Motor neuron (in vitro differentiated cells): ENCODE measurements at regions not wholly inside any gene's neighbourhood (a gene's known extent, or its start where the extent isn't known, plus 50 kb on each side); places are given as distances from the start of the nearest gene placed in this dataset.

Experiments
- ATAC-seq, 8 experiments: fragments of 200-7000 bp; cut with Tn5 transposase; replicated peaks in 6 of 8; 2 replicates each; pipeline ENCODE4 v1.8.0; 2021; ENCODE audit warnings: mild to moderate bottlenecking in 8 of 8, moderate library complexity in 8 of 8
- H3K27ac ChIP-seq, 2 donors: fragments of 250-450 bp; sonication (Bioruptor Pico); 2 replicates each; pipeline ENCODE4 v1.9.0; 2021; ENCODE audit warnings: antibody characterized with exemption in 2 of 2, mild to moderate bottlenecking in 2 of 2, moderate library complexity in 1 of 2
- H3K4me1 ChIP-seq, 2 donors: fragments of 250-450 bp; sonication (Bioruptor Pico); replicated peaks in 1 of 2; 2 replicates each; pipeline ENCODE4 v1.6.1; 2021; ENCODE audit warnings: antibody characterized with exemption in 2 of 2, mild to moderate bottlenecking in 2 of 2, moderate library complexity in 1 of 2
- H3K4me3 ChIP-seq, 5 donors: fragments of 250-450 bp; sonication (Bioruptor Pico); 2 replicates each; pipeline ENCODE4 v1.9.0; 2021; ENCODE audit warnings: antibody characterized with exemption in 5 of 5, mild to moderate bottlenecking in 5 of 5, moderate library complexity in 4 of 5
- WGBS, 10 experiments: fragments of 450-650 bp; shearing (Covaris generic); methylation state at CpG; one replicate each; pipeline ENCODE4 v1.0.0; 2022; 5-methylcytosine and 5-hydroxymethylcytosine counted together
- in situ Hi-C, 9 experiments: fragments of 400-800 bp; cut with MboI; loops; one replicate each; pipeline ENCODE4 v1.15.0; 2021; ENCODE audit warnings: low sequenced_read_pairs in 9 of 9, low pct_unique_long_range_greater_than_20kb in 2 of 9; ENCODE audit not compliant: unreplicated experiment in 9 of 9

DNA sequence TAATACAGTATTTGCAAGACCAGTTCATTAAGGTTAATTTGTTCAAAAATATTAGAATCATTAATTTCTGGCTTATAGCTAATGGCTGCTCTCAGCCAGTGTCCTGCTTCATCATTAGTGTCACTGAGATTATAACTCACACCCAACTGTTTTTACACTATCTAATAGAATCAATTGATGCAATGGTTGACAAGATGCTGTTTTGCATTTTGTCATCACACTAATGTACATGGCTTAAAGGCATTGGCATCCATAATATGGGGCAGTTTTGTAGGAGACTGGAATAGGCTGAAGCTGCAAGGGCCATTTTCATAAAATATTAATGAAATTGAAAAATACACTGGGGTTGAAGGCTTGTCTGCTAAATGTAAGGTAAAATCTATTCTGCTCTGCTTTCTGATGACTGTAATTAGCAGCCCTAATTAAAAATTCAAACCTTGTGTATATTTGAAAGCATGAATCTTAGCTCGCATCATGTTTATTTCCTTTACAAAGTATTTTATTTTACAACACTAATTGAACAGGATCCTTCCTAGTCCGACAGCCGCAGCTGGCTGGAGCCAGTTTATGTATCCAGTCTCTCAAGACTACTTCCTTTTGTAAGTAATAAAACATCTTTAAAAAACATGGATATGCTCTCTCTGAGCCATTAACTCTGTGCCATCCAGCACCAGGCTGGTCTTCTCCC is 296.7 kb downstream of the POU4F1 start:
- H3K4me1 ChIP-seq, result peaks cover 7 to 9% of the 10 kb centered on the region in 2 donors
- in situ Hi-C loops, result no loop called here
- no peak overlapping the region for H3K27ac ChIP-seq
- WGBS, 10 experiments, result 0 to 86% (median 72%) methylated on average over 1 to 3 of the region's 3 CpGs
- H3K4me3 ChIP-seq, result no peak overlapping the region
- peak in 5 of 8 experiments; percentile 67 to 86 (median 71) for ATAC-seq

DNA sequence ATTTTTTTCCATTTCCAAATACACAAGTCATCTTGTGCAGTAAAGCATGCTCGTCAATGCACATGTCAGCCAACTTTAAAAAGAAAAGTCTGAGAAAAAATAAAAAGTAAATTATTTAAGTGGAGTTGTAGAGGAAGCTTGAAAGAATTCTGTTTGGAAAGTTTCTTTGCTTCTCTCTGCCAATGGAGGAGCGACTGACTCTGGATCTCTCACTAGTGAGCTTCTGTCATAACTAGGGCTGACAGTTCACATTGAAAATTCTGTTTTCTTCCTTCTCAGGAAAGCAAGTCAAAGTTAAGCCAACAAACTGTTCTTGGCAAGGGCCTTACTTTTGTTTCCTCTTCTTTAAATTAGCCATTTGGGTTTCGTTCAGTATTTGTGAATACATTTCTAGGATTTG is 298.2 kb downstream of the POU4F1 start:
- H3K4me1 ChIP-seq, result peaks cover 7 to 9% of the 10 kb centered on the region in 2 donors
- 5 to 100% (median 78%) methylated on average over 1 to 3 of the region's 3 CpGs; no CpG with 5 or more reads in 1 of the 10 experiments for whole genome bisulfite sequencing, 10 experiments
- in situ Hi-C loops, result no loop called here

GRCh38 chr13:78299832-78300623 is 303.3 kb downstream of the POU4F1 start:
- Histone ChIP-seq H3K4me1 (no peaks in the 10 kb centered on the region), H3K4me3 (no peak overlapping the region), H3K27ac (no peak overlapping the region)
- ATAC-seq, result no peak
- in situ Hi-C loops, result no loop called here

More for the DNA sequence above, 298.2 kb downstream of the POU4F1 start:
- no peak for ATAC-seq
- Histone ChIP-seq H3K27ac (no peak overlapping the region), H3K4me3 (no peak overlapping the region)

DNA sequence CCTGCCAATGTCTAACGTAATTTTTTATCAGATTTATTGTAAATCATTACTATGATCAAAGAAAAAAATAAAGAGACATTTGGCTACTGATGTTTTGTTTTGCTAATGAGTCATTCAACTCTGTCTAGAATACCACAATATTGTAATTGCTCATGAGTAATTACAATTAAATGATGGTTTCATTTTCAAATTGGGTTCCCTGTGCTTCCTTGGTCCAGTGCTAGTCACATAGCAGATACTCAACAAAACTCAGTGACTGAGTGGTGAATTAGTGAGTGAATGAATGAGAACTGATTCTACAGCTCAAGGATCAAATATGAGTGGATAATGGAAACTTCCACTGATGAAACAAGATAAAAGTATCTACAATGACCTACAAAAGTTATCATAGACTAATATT is 304.7 kb downstream of the POU4F1 start:
- no peak overlapping the region for H3K27ac ChIP-seq
- H3K4me3 ChIP-seq, result no peak overlapping the region
- 0 to 94% (median 52%) methylated on average over 1 of the region's 1 CpG; no CpG with 5 or more reads in 2 of the 10 experiments for WGBS, 10 experiments
- no peaks in the 10 kb centered on the region for H3K4me1 ChIP-seq
- in situ Hi-C loops, result no loop called here
- ATAC-seq, result no peak

- ATAC-seq, result no peak
- 0 to 60% (median 27%) methylated on average over 1 of the region's 1 CpG for WGBS, 10 experiments
- Histone ChIP-seq H3K27ac (no peak overlapping the region), H3K4me1 (no peaks in the 10 kb centered on the region), H3K4me3 (no peak overlapping the region)
- in situ Hi-C loops, result no loop called here
These were observed 316.6 kb downstream of the POU4F1 start for GRCh38 chr13:78286748-78287147.

GRCh38 chr13:78265098-78265497 is 338.3 kb downstream of the POU4F1 start:
- in situ Hi-C loops, result no loop called here
- WGBS, 10 experiments, result 0 to 88% (median 67%) methylated on average over 1 to 4 of the region's 4 CpGs; no CpG with 5 or more reads in 3 of the 10 experiments
- H3K4me3 ChIP-seq, result no peak overlapping the region
- ATAC-seq, result no peak
- no peak overlapping the region for H3K27ac ChIP-seq
- H3K4me1 ChIP-seq, result no peaks in the 10 kb centered on the region

DNA sequence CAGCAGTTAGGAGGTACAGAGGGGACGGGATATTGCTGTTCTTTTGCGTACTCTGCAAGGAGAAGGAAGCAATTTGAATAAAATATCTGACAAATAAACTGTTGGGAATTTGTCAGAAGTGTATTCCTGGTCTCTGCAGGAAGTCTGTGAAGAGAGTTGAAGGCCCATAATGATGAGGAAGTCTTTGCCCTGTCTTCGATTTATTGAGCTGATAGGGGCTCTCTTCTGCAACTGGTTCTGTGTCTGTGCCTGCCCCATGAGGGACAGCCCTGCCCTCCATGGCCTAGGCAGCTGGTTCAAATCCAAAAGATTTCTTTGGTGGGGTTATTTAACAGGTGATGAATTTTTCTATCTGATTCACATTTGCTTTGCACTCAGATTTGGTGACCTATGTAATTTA is 339.7 kb upstream of the EDNRB start:
- no peak for ATAC-seq
- H3K4me1 ChIP-seq, result no peaks in the 10 kb centered on the region
- no peak overlapping the region for H3K4me3 ChIP-seq
- 0 to 100% (median 39%) methylated on average over 1 to 3 of the region's 3 CpGs; no CpG with 5 or more reads in 3 of the 10 experiments for WGBS, 10 experiments
- H3K27ac ChIP-seq, result no peak overlapping the region
- in situ Hi-C loops, result no loop called here

DNA sequence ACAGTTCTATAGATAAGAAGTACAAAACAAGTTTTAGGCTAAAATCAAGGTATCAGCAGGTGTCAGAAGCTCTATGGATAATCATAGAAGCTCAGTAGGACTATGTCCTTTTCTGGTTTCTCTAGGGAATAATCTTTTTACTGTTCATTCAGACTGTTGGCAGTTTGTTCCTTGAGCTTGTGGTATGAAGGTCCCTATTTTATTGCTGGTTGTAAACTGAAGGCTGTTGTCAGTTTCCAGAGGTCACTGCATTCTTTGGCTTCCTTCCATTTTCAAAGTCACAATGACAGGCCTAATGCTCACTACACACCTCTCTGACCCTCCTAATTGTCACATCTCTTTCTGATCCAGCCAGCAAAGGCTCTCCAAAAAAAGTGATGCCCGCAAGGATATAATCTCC is 337.9 kb upstream of the EDNRB start:
- no peak for ATAC-seq
- no peaks in the 10 kb centered on the region for H3K4me1 ChIP-seq
- WGBS, 10 experiments, result 100% methylated on average over 1 of the region's 1 CpG; no CpG with 5 or more reads in 5 of the 10 experiments
- in situ Hi-C loops, result no loop called here
- H3K27ac ChIP-seq, result no peak overlapping the region
- H3K4me3 ChIP-seq, result no peak overlapping the region

DNA sequence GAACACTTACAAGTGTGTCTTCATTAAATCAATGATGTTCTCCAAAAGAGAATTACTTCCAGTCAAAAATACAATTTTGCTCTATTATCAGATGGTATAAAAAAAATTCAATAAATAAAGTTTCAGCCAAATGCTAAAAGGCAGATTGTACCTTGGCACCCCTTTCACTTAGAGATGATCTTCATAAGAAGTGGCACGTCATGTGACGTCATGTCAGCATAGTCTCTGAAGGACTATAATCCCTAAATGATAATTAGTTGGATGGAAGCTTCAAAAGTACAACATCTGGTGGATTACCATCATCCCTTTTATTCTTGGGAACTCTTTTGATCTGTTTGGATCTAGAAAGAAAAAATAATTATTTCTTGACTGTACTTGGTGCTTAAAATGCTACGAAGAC is 335.5 kb upstream of the EDNRB start:
- H3K4me1 ChIP-seq, result no peaks in the 10 kb centered on the region
- WGBS, 10 experiments, result 3 to 100% (median 89%) methylated on average over 1 to 3 of the region's 3 CpGs; no CpG with 5 or more reads in 1 of the 10 experiments
- H3K27ac ChIP-seq, result no peak overlapping the region
- in situ Hi-C loops, result no loop called here
- H3K4me3 ChIP-seq, result no peak overlapping the region
- ATAC-seq, result no peak

- ATAC-seq, result no peak
- H3K4me1 ChIP-seq, result no peaks in the 10 kb centered on the region
- in situ Hi-C loops, result no loop called here
- no peak overlapping the region for H3K27ac ChIP-seq
- no peak overlapping the region for H3K4me3 ChIP-seq
These were observed 328.7 kb upstream of the EDNRB start for GRCh38 chr13:78247362-78247761.

DNA sequence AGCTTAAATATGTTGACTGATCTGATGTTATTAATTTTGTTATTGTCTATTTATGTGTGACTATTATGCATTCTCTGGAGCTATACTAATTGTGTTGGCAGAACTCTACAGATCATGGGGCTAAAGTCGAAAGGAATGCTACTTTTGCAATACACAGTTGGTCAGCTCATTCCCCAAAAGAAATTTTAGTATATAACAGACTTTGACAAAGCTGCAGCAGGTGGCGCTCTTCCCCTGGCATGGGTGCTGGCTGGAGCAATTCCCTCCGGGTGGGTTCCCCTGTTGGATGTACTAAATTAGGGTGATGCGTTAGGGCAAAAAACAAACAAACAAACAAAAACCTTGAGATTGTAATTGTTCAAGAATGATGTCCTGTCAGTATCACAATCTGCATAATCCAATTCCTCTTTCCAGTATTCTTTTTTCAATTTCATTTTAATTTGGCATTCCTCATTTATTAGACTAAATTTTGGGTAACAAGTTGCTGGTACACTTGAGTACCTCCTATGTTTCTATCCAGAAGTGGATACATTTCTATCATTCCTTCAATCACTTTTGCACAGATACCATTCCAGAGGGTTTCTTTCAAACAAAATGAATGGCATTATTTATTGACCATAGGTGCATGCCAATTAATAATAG is 322.8 kb upstream of the EDNRB start:
- peak in 4 of 8 experiments; percentile 45 to 73 (median 54) for ATAC-seq
- Histone ChIP-seq H3K27ac (no peak overlapping the region), H3K4me1 (peaks cover 3 to 11% of the 10 kb centered on the region in 2 donors), H3K4me3 (no peak overlapping the region)
- 0 to 45% (median 10%) methylated on average over 1 to 4 of the region's 4 CpGs; no CpG with 5 or more reads in 1 of the 10 experiments for WGBS, 10 experiments
- in situ Hi-C loops, result no loop called here

DNA sequence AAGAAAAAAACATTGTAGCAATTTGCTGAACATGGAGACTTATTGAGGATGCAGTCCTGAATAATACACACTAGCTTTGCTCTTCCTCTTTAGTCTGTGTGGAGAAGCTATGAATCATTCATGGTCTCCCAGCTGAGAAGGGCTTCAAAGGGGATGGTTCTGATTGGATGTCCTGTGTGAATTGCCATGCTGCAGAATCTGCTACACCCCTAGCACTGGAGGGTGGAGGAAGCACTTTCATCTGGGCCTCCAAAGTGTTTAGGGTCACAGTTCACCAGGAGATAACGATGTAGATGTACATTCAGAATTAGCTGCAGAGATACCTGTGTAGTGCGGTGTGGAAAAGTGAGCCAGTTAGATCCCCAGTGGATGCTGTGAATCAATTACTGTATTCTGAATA is 321.1 kb upstream of the EDNRB start:
- Histone ChIP-seq H3K4me1 (peaks cover 3 to 11% of the 10 kb centered on the region in 2 donors), H3K4me3 (no peak overlapping the region), H3K27ac (no peak overlapping the region)
- in situ Hi-C loops, result no loop called here
- 0 to 83% (median 57%) methylated on average over 1 to 2 of the region's 2 CpGs; no CpG with 5 or more reads in 3 of the 10 experiments for WGBS, 10 experiments
- peak in 7 of 8 experiments; percentile 20 to 81 (median 68) for ATAC-seq

DNA sequence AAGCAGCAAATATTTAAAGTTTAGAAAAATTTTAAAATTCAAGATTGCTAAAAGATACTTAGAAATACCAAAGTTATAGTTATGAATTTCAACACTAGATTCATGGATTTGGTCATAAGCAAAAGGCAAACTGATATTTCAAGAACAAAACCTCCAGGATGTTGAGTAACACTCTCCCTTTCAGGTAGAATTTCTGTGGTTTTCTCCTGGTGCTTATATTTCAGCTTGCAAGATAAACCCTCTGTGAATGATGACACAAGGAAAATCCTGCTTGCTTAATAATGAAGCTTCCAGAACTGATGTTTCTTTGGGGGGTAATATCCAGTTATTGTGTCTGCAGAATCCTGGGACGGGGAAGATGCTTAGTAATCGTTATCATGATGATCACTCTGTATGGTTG is 320.3 kb upstream of the EDNRB start:
- in situ Hi-C loops, result no loop called here
- Histone ChIP-seq H3K4me3 (no peak overlapping the region), H3K4me1 (peaks cover 3 to 11% of the 10 kb centered on the region in 2 donors), H3K27ac (no peak overlapping the region)
- ATAC-seq, result no peak
- 0 to 94% (median 69%) methylated on average over 1 to 2 of the region's 2 CpGs; no CpG with 5 or more reads in 1 of the 10 experiments for WGBS, 10 experiments
